ENCODE measurements at regions not wholly inside any gene's neighbourhood (a gene's known extent, or its start where the extent isn't known, plus 50 kb on each side); places are given as distances from the start of the nearest gene placed in this dataset.

- peak overlapping the region; percentile 70 for H3K27ac ChIP-seq
- H3K4me3 ChIP-seq: peak overlapping the region; percentile 72
- no peaks in the 10 kb centered on the region for H4K20me1 ChIP-seq (ENCODE audit: insufficient read depth)
- TF ChIP-seq EZH2 (IDR thresholded peaks at IDR 0.05; ENCODE audit: insufficient read depth, poor library complexity, severe bottlenecking): no peak
- TF ChIP-seq EZH2phosphoT487 (IDR thresholded peaks at IDR 0.05; ENCODE audit: insufficient read depth, low read depth): no peak
- in situ Hi-C loops (cut with MboI): no loop called here
- H3K9ac ChIP-seq: peak overlapping the region; percentile 91
- no peaks in the 10 kb centered on the region for H3K4me1 ChIP-seq (ENCODE audit: insufficient read depth)
- peak; percentile 70 for DNase-seq
- peak overlapping the region; percentile 70 for H3K4me2 ChIP-seq (ENCODE audit: unreplicated experiment)
- H3K79me2 ChIP-seq (ENCODE audit: insufficient read depth): no peaks in the 10 kb centered on the region
- peak overlapping the region; percentile 91 for H2AFZ ChIP-seq
- no peaks in the 10 kb centered on the region for H3K9me2 ChIP-seq (ENCODE audit: insufficient read depth)
- no peaks in the 10 kb centered on the region for H3K9me3 ChIP-seq (ENCODE audit: low read depth)
- no peaks in the 10 kb centered on the region for H3K27me3 ChIP-seq (replicated peaks; ENCODE audit: insufficient read depth)
- no peaks in the 10 kb centered on the region for H3K36me3 ChIP-seq (ENCODE audit: low read depth)
- no peaks in the 10 kb centered on the region for H3F3A ChIP-seq (ENCODE audit: insufficient read depth)
- WGBS, 2 experiments (ENCODE audit: low coverage in 1 of 2, low lambda C conversion rate in 2 of 2, missing lambda C conversion rate in 2 of 2): 30 to 35% methylated on average over 8 of the region's 8 CpGs
These were observed 59.4 kb upstream of the ALOX12 start for GRCh38 chr17:6936370-6937028.

GRCh38 chr17:6938637-6939036, 57.2 kb upstream of the ALOX12 start:
- Histone ChIP-seq H3K4me1 (ENCODE audit: insufficient read depth) (no peaks in the 10 kb centered on the region), H3K9ac (no peak overlapping the region), H3K36me3 (ENCODE audit: low read depth) (no peaks in the 10 kb centered on the region), H2AFZ (no peak overlapping the region), H3K9me2 (ENCODE audit: insufficient read depth) (no peaks in the 10 kb centered on the region), H3F3A (ENCODE audit: insufficient read depth) (no peaks in the 10 kb centered on the region), H3K27ac (no peak overlapping the region), H3K4me2 (ENCODE audit: unreplicated experiment) (no peak overlapping the region), H3K9me3 (ENCODE audit: low read depth) (no peaks in the 10 kb centered on the region), H3K4me3 (no peak overlapping the region), H4K20me1 (ENCODE audit: insufficient read depth) (no peaks in the 10 kb centered on the region), H3K79me2 (ENCODE audit: insufficient read depth) (no peaks in the 10 kb centered on the region), H3K27me3 (replicated peaks; ENCODE audit: insufficient read depth) (no peaks in the 10 kb centered on the region)
- WGBS, 2 experiments (ENCODE audit: low coverage in 1 of 2, low lambda C conversion rate in 2 of 2, missing lambda C conversion rate in 2 of 2): 53 to 59% methylated on average over 3 of the region's 3 CpGs
- in situ Hi-C loops (cut with MboI): no loop called here
- no peak for DNase-seq
- TF ChIP-seq EZH2phosphoT487 (IDR thresholded peaks at IDR 0.05; ENCODE audit: insufficient read depth, low read depth) (no peak), EZH2 (IDR thresholded peaks at IDR 0.05; ENCODE audit: insufficient read depth, poor library complexity, severe bottlenecking) (no peak)

GRCh38 chr17:6940186-6940649, 55.6 kb upstream of the ALOX12 start:
- H4K20me1 ChIP-seq (ENCODE audit: insufficient read depth): no peaks in the 10 kb centered on the region
- no peak overlapping the region for H3K4me2 ChIP-seq (ENCODE audit: unreplicated experiment)
- peak overlapping the region; percentile 50; the same call in 1 of the 2 replicates for H2AFZ ChIP-seq
- H3K4me3 ChIP-seq: 0 out of 2 replicates have a peak overlapping the region, but pooled peaks have one; percentile 3
- TF ChIP-seq EZH2phosphoT487 (IDR thresholded peaks at IDR 0.05; ENCODE audit: insufficient read depth, low read depth): no peak
- no peak for TF ChIP-seq EZH2 (IDR thresholded peaks at IDR 0.05; ENCODE audit: insufficient read depth, poor library complexity, severe bottlenecking)
- H3K79me2 ChIP-seq (ENCODE audit: insufficient read depth): no peaks in the 10 kb centered on the region
- in situ Hi-C loops (cut with MboI): no loop called here
- H3K27me3 ChIP-seq (replicated peaks; ENCODE audit: insufficient read depth): no peaks in the 10 kb centered on the region
- no peak for DNase-seq
- no peaks in the 10 kb centered on the region for H3K9me3 ChIP-seq (ENCODE audit: low read depth)
- H3K9me2 ChIP-seq (ENCODE audit: insufficient read depth): no peaks in the 10 kb centered on the region
- WGBS, 2 experiments (ENCODE audit: low coverage in 1 of 2, low lambda C conversion rate in 2 of 2, missing lambda C conversion rate in 2 of 2): 60% methylated on average over 7 of the region's 7 CpGs
- H3K4me1 ChIP-seq (ENCODE audit: insufficient read depth): no peaks in the 10 kb centered on the region
- no peaks in the 10 kb centered on the region for H3K36me3 ChIP-seq (ENCODE audit: low read depth)
- no peak overlapping the region for H3K27ac ChIP-seq
- no peaks in the 10 kb centered on the region for H3F3A ChIP-seq (ENCODE audit: insufficient read depth)
- no peak overlapping the region for H3K9ac ChIP-seq

- Histone ChIP-seq H3K9me3 (ENCODE audit: low read depth) (no peaks in the 10 kb centered on the region), H3F3A (ENCODE audit: insufficient read depth) (no peaks in the 10 kb centered on the region), H4K20me1 (ENCODE audit: insufficient read depth) (no peaks in the 10 kb centered on the region), H3K9ac (no peak overlapping the region), H3K4me2 (ENCODE audit: unreplicated experiment) (no peak overlapping the region), H3K27me3 (replicated peaks; ENCODE audit: insufficient read depth) (no peaks in the 10 kb centered on the region), H3K9me2 (ENCODE audit: insufficient read depth) (no peaks in the 10 kb centered on the region), H3K27ac (no peak overlapping the region), H3K36me3 (ENCODE audit: low read depth) (no peaks in the 10 kb centered on the region), H3K79me2 (ENCODE audit: insufficient read depth) (no peaks in the 10 kb centered on the region), H2AFZ (no peak overlapping the region), H3K4me1 (ENCODE audit: insufficient read depth) (no peaks in the 10 kb centered on the region), H3K4me3 (no peak overlapping the region)
- no peak for TF ChIP-seq EZH2 (IDR thresholded peaks at IDR 0.05; ENCODE audit: insufficient read depth, poor library complexity, severe bottlenecking)
- no peak for TF ChIP-seq EZH2phosphoT487 (IDR thresholded peaks at IDR 0.05; ENCODE audit: insufficient read depth, low read depth)
- in situ Hi-C loops (cut with MboI): no loop called here
- WGBS, 2 experiments (ENCODE audit: low coverage in 1 of 2, low lambda C conversion rate in 2 of 2, missing lambda C conversion rate in 2 of 2): 68 to 69% methylated on average over 5 of the region's 5 CpGs
- no peak for DNase-seq
These were observed 53.9 kb upstream of the ALOX12 start for GRCh38 chr17:6941989-6942388.

Data from GM23248 (cell line).